ENCODE measurements at regions not wholly inside any gene's neighbourhood (a gene's known extent, or its start where the extent isn't known, plus 50 kb on each side); places are given as distances from the start of the nearest gene placed in this dataset.
"Not testable (repeated sequence)": the region's sequence is repeated elsewhere in the genome, so short reads cannot be mapped to it uniquely, and the experiment has no call there.

DNA sequence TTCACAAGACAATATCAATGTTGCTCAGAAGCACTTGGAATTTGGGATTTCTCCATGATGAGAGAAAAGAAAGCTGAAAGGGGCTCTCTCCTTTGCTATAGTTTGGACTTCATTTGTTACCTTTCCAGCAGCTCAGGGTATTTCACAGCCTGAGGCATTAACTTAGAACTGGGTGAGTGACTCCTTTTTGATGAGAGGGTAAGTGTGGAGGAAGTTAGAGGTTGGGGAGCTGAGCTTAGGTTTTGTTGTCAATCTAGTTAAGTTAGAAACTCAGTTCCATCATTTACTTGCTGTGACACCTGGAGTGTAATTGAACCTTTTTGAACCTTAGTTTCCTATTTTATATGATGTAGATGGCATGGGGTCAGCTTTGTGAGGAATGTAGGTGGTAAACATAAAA is 359.1 kb downstream of the PDCD6IP start:
- no peak overlapping the region for H4K8ac ChIP-seq (ENCODE audit: low read depth, low read length)
- H3K9me3 ChIP-seq (ENCODE audit: insufficient read depth, low read depth, low read length), result no peaks in the 10 kb centered on the region
- H2AK5ac ChIP-seq (ENCODE audit: low read length), result no peak overlapping the region

DNA sequence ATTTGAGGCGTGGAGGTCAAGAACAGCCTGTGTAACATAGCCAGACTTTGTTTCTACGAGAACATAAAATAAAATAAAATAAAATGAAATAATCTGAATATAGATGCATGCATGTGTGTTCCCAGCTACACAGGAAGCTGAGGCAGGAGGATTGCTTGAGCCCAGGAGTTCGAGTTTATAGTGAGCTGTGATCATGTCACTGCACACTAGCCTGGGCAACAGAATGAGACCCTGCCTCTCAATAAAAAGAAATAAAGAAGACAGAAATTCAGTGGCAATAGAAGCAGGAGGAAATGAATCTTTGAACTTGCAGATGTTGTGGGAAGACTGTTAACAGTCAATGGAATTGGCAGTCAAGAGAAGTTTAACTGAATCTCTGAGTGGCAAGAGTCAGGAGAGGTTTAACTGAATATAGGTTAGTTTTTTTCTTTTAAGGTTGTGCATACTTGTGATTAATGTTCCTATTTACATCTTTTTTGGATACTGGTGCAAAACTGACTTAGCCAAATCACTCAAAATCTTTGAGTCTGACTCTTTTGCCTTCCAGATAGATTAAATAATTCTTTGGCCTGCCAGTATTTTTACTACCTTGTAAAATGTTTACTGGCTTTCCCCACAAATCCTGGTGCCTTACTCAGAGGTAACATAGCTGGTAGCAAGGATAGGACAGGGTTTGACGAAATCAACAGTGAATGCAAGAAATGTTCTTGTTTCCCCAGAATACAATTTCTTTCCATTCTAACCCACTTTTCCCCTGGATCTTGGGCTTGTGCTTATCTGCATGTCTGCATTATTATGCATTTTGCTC is 361.4 kb downstream of the PDCD6IP start:
- H3K4ac ChIP-seq (ENCODE audit: low read depth, low read length), result no peak overlapping the region
- no CpG with 5 or more reads among the region's 4 CpGs for WGBS (ENCODE audit: extremely low coverage, insufficient coverage, insufficient read length)
- H3K14ac ChIP-seq (ENCODE audit: low read length), result no peak overlapping the region
- no peaks in the 10 kb centered on the region for H3K36me3 ChIP-seq (ENCODE audit: control insufficient read depth in 1 of 2, insufficient read depth in 2 of 2, low read length in 2 of 2)
- H2BK12ac ChIP-seq (ENCODE audit: low read length), result no peak overlapping the region
- no peak overlapping the region for H4K12ac ChIP-seq (ENCODE audit: low read depth, low read length)
- no peak overlapping the region for H2BK120ac ChIP-seq (ENCODE audit: insufficient read depth, low read length, poor library complexity)
- no peak overlapping the region for H3K4me3 ChIP-seq (ENCODE audit: low read depth, low read length)
- no peaks in the 10 kb centered on the region for H3K27me3 ChIP-seq (ENCODE audit: insufficient read depth, low read length)
- H3K79me1 ChIP-seq (ENCODE audit: low read length), result no peaks in the 10 kb centered on the region
- no peak overlapping the region for H4K91ac ChIP-seq (ENCODE audit: low read depth, low read length)
- no peak overlapping the region for H2AK5ac ChIP-seq (ENCODE audit: low read length)
- H3K4me1 ChIP-seq (ENCODE audit: control insufficient read depth in 1 of 2, insufficient read depth in 2 of 2, low read length in 2 of 2), result no peaks in the 10 kb centered on the region
- H3K23ac ChIP-seq (ENCODE audit: low read length), result no peak overlapping the region
- H2BK5ac ChIP-seq (ENCODE audit: low read depth, low read length, poor library complexity), result no peak overlapping the region
- no peak overlapping the region for H3K4me2 ChIP-seq (ENCODE audit: low read length)
- H3K9ac ChIP-seq (ENCODE audit: low read length), result no peak overlapping the region
- no peak overlapping the region for H4K8ac ChIP-seq (ENCODE audit: low read depth, low read length)
- H3K79me2 ChIP-seq (ENCODE audit: control insufficient read depth, insufficient read depth, low read length, poor library complexity), result no peaks in the 10 kb centered on the region
- H3K18ac ChIP-seq (ENCODE audit: low read length), result no peak overlapping the region
- DNase-seq, result no peak
- no peak overlapping the region for H3K27ac ChIP-seq (ENCODE audit: low read depth, low read length)
- H2AFZ ChIP-seq (ENCODE audit: insufficient read depth, low read length, poor library complexity), result no peak overlapping the region
- no peaks in the 10 kb centered on the region for H3K9me3 ChIP-seq (ENCODE audit: insufficient read depth, low read depth, low read length)

More for the DNA sequence above, 359.1 kb downstream of the PDCD6IP start:
- Histone ChIP-seq H3K4me3 (ENCODE audit: low read depth, low read length) (no peak overlapping the region), H3K23ac (ENCODE audit: low read length) (no peak overlapping the region), H3K4me2 (ENCODE audit: low read length) (no peak overlapping the region), H3K4me1 (ENCODE audit: control insufficient read depth in 1 of 2, insufficient read depth in 2 of 2, low read length in 2 of 2) (no peaks in the 10 kb centered on the region), H3K18ac (ENCODE audit: low read length) (no peak overlapping the region), H3K79me1 (ENCODE audit: low read length) (no peaks in the 10 kb centered on the region), H3K79me2 (ENCODE audit: control insufficient read depth, insufficient read depth, low read length, poor library complexity) (no peaks in the 10 kb centered on the region), H2AFZ (ENCODE audit: insufficient read depth, low read length, poor library complexity) (no peak overlapping the region), H3K4ac (ENCODE audit: low read depth, low read length) (no peak overlapping the region), H4K91ac (ENCODE audit: low read depth, low read length) (no peak overlapping the region), H2BK120ac (ENCODE audit: insufficient read depth, low read length, poor library complexity) (no peak overlapping the region), H3K36me3 (ENCODE audit: control insufficient read depth in 1 of 2, insufficient read depth in 2 of 2, low read length in 2 of 2) (no peaks in the 10 kb centered on the region), H3K9ac (ENCODE audit: low read length) (no peak overlapping the region), H3K27ac (ENCODE audit: low read depth, low read length) (no peak overlapping the region), H3K27me3 (ENCODE audit: insufficient read depth, low read length) (no peaks in the 10 kb centered on the region), H2BK5ac (ENCODE audit: low read depth, low read length, poor library complexity) (no peak overlapping the region), H3K14ac (ENCODE audit: low read length) (no peak overlapping the region), H2BK12ac (ENCODE audit: low read length) (no peak overlapping the region), H4K12ac (ENCODE audit: low read depth, low read length) (no peak overlapping the region)
- DNase-seq, result no peak

DNA sequence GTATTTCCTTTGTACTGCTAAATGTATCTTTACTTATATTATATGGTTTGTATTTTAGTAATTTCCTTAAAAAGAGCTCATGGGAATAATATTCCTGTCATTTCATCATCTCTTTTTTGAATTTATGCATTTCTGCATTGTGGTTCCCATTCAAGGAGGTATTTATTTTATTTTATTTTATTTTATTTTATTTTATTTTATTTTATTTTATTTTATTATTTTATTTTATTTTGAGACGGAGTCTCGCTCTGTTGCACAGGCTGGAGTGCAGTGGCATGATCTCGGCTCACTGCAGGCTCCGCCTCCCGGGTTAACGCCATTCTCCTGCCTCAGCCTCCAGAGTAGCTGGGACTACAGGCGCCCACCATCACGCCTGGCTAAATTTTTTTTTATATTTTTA is 371.2 kb downstream of the PDCD6IP start:
- H3K27me3 ChIP-seq (ENCODE audit: insufficient read depth, low read length); H2AFZ ChIP-seq (ENCODE audit: insufficient read depth, low read length, poor library complexity); H3K14ac ChIP-seq (ENCODE audit: low read length); H3K27ac ChIP-seq (ENCODE audit: low read depth, low read length); H3K4me2 ChIP-seq (ENCODE audit: low read length); H4K12ac ChIP-seq (ENCODE audit: low read depth, low read length); H3K4me3 ChIP-seq (ENCODE audit: low read depth, low read length); H3K4ac ChIP-seq (ENCODE audit: low read depth, low read length); H3K4me1 ChIP-seq (ENCODE audit: control insufficient read depth in 1 of 2, insufficient read depth in 2 of 2, low read length in 2 of 2); H2BK120ac ChIP-seq (ENCODE audit: insufficient read depth, low read length, poor library complexity); H3K18ac ChIP-seq (ENCODE audit: low read length); H2AK5ac ChIP-seq (ENCODE audit: low read length); H4K8ac ChIP-seq (ENCODE audit: low read depth, low read length); H3K79me1 ChIP-seq (ENCODE audit: low read length); H2BK5ac ChIP-seq (ENCODE audit: low read depth, low read length, poor library complexity); H3K36me3 ChIP-seq (ENCODE audit: control insufficient read depth in 1 of 2, insufficient read depth in 2 of 2, low read length in 2 of 2); H3K23ac ChIP-seq (ENCODE audit: low read length); H2BK12ac ChIP-seq (ENCODE audit: low read length); H3K79me2 ChIP-seq (ENCODE audit: control insufficient read depth, insufficient read depth, low read length, poor library complexity); H3K9ac ChIP-seq (ENCODE audit: low read length); H3K9me3 ChIP-seq (ENCODE audit: insufficient read depth, low read depth, low read length); H4K91ac ChIP-seq (ENCODE audit: low read depth, low read length); DNase-seq: not testable (repeated sequence)
- no CpG with 5 or more reads among the region's 8 CpGs for WGBS (ENCODE audit: extremely low coverage, insufficient coverage, insufficient read length)

DNA sequence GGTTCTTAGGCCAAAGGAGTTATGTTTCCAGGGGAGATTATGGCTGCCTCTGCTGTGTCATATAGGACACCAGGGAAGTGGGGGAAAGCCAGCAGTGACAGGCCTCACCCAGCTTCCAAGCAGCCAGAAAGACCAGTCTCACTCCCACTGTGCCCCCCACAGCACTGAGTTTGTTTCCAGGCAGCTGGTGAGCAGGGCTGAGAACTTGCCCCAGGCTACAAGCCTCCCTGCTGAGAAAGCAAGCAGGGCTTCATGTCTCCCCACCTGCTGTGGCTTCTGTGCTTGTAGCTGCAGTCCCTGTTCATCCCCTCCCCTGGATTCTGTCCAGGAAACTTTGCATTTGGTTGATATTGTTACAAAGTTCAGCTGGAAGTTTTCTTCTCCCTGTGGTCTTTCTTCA is 376.3 kb downstream of the PDCD6IP start:
- Histone ChIP-seq H3K18ac (ENCODE audit: low read length) (no peak overlapping the region), H2AK5ac (ENCODE audit: low read length) (no peak overlapping the region), H2BK12ac (ENCODE audit: low read length) (no peak overlapping the region), H2BK5ac (ENCODE audit: low read depth, low read length, poor library complexity) (no peak overlapping the region), H3K27ac (ENCODE audit: low read depth, low read length) (no peak overlapping the region), H4K8ac (ENCODE audit: low read depth, low read length) (no peak overlapping the region), H3K36me3 (ENCODE audit: control insufficient read depth in 1 of 2, insufficient read depth in 2 of 2, low read length in 2 of 2) (no peaks in the 10 kb centered on the region), H2AFZ (ENCODE audit: insufficient read depth, low read length, poor library complexity) (no peak overlapping the region), H3K4me2 (ENCODE audit: low read length) (no peak overlapping the region), H3K79me2 (ENCODE audit: control insufficient read depth, insufficient read depth, low read length, poor library complexity) (no peaks in the 10 kb centered on the region), H3K4me3 (ENCODE audit: low read depth, low read length) (no peak overlapping the region), H3K79me1 (ENCODE audit: low read length) (no peaks in the 10 kb centered on the region), H4K91ac (ENCODE audit: low read depth, low read length) (no peak overlapping the region), H2BK120ac (ENCODE audit: insufficient read depth, low read length, poor library complexity) (no peak overlapping the region), H3K9ac (ENCODE audit: low read length) (no peak overlapping the region), H3K14ac (ENCODE audit: low read length) (no peak overlapping the region), H3K4ac (ENCODE audit: low read depth, low read length) (no peak overlapping the region), H3K9me3 (ENCODE audit: insufficient read depth, low read depth, low read length) (no peaks in the 10 kb centered on the region), H3K4me1 (ENCODE audit: control insufficient read depth in 1 of 2, insufficient read depth in 2 of 2, low read length in 2 of 2) (no peaks in the 10 kb centered on the region), H3K27me3 (ENCODE audit: insufficient read depth, low read length) (no peaks in the 10 kb centered on the region), H3K23ac (ENCODE audit: low read length) (no peak overlapping the region), H4K12ac (ENCODE audit: low read depth, low read length) (no peak overlapping the region)
- no peak for DNase-seq

Measured in trophoblast cell (in vitro differentiated cells and primary cell).